GM18951 (cell line): ENCODE measurements at regions not wholly inside any gene's neighbourhood (a gene's known extent, or its start where the extent isn't known, plus 50 kb on each side); places are given as distances from the start of the nearest gene placed in this dataset.

Experiments
- POLR2A ChIP-seq: IDR thresholded peaks from 4 replicates; pipeline ENCODE4 v1.6.1; 2011; ENCODE audit warnings: mild to moderate bottlenecking; ENCODE audit not compliant: insufficient read length, insufficient read depth; ENCODE audit errors: extremely low read depth
- in situ Hi-C: fragments of 300-500 bp; cut with MboI; formaldehyde crosslinking; loops from one replicate; pipeline ENCODE4 v1.12.0; 2022; ENCODE audit warnings: low sequenced_read_pairs, mixed read lengths, inconsistent platforms; ENCODE audit not compliant: unreplicated experiment

- in situ Hi-C loops, result no loop called here
- no peak for TF ChIP-seq POLR2A
Measured at GRCh38 chr5:62143268-62144229, 162.5 kb upstream of the KIF2A start.

- no peak for TF ChIP-seq POLR2A
- in situ Hi-C loops, result no loop called here
Measured at GRCh38 chr5:62144401-62145022, 161.5 kb upstream of the KIF2A start.

- in situ Hi-C loops, result no loop called here
Measured at GRCh38 chr5:62149879-62150278, 156.1 kb upstream of the KIF2A start.

GRCh38 chr5:62152394-62153087 lies 153.5 kb upstream of the KIF2A start:
- in situ Hi-C loops, result no loop called here

More at GRCh38 chr5:62149879-62150278, 156.1 kb upstream of the KIF2A start:
- TF ChIP-seq POLR2A, result no peak

GRCh38 chr5:62154758-62155157 lies 151.2 kb upstream of the KIF2A start:
- TF ChIP-seq POLR2A, result no peak
- in situ Hi-C loops, result no loop called here

More at GRCh38 chr5:62152394-62153087, 153.5 kb upstream of the KIF2A start:
- TF ChIP-seq POLR2A, result no peak

GRCh38 chr5:62155988-62156387 lies 150.0 kb upstream of the KIF2A start:
- in situ Hi-C loops, result no loop called here
- TF ChIP-seq POLR2A, result no peak

- no peak for TF ChIP-seq POLR2A
- in situ Hi-C loops, result no loop called here
Measured at GRCh38 chr5:62167561-62168057, 138.4 kb upstream of the KIF2A start.

GRCh38 chr5:62168506-62169281 lies 137.3 kb upstream of the KIF2A start:
- in situ Hi-C loops, result no loop called here
- TF ChIP-seq POLR2A, result no peak

- in situ Hi-C loops, result no loop called here
- no peak for TF ChIP-seq POLR2A
Measured at GRCh38 chr5:62178258-62178657, 127.7 kb upstream of the KIF2A start.

DNA sequence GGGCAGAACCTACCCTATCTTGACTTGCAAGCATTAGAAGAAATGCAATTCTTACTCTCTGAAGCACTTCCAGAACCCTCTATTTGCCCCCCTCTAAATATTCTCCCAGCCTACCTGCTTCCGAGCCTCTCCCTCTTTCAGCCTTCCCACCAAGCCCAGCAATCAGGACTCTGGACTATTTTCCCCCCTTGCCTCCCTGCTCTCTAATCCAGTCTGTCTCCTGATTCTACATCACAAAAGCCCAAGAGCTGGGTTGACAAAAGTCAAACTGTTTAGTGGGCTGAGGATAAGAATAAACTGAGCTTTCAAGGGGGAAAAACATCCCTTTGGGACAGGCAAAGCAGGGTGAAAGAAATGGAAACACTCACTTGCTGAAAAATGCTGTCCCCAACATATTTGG lies 123.2 kb upstream of the KIF2A start:
- TF ChIP-seq POLR2A, result no peak
- in situ Hi-C loops, result no loop called here

DNA sequence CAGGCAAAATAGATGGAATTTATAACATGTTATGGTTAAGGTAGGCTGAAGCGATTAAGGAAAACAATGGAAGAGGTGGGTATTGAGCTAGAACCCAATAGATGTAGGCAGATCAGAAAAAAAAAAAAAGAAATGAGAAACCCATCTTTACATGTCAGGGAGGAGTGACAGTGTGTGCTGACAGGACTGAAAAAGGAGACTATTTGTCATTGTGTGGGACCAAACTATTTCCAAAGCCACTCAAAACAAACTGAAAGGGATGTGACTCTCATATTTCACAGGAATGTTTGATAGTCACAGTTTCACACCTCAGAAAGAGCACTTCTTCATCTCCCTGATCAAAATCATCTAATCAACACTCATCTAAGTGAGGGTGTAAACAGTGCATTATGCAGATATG lies 122.3 kb upstream of the KIF2A start:
- in situ Hi-C loops, result no loop called here
- no peak for TF ChIP-seq POLR2A

DNA sequence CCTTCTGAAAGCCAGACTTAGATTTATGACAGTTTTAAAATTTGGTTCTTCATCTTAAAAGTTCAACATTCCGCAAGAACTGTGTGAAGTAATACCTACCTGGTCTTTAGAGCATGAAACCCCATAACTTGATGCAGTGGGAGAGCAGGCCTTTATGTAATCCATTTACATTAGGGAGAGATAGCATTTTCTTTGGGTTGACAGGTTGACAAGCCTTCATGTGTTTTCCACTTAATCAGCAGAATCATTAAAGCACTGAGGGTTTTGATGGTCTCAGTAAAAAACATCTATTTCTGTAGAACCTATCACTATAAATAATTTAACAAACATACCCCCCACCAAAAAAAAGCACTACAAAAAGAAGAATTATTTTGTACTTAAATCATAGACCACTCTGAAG lies 121.6 kb upstream of the KIF2A start:
- in situ Hi-C loops, result no loop called here
- TF ChIP-seq POLR2A, result no peak

DNA sequence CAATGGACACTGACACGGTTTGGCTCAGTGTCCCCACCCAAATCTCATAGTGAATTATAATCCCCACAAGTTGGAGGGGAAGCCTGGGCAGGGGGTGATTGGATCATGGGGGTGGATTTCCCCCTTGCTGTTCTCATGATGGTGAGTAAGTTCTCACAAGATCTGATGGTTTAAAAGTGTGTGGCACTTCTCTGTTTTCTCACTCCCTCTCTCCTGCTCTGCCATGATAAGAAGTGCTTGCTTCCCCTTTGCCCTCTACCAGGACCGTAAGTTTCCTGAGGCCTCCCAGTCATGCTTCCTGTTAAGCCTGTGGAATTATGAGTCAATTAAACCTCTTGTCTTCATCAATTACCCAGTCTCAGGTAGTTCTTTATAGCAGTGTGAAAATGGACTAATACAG lies 115.8 kb upstream of the KIF2A start:
- in situ Hi-C loops, result no loop called here
- TF ChIP-seq POLR2A, result no peak

DNA sequence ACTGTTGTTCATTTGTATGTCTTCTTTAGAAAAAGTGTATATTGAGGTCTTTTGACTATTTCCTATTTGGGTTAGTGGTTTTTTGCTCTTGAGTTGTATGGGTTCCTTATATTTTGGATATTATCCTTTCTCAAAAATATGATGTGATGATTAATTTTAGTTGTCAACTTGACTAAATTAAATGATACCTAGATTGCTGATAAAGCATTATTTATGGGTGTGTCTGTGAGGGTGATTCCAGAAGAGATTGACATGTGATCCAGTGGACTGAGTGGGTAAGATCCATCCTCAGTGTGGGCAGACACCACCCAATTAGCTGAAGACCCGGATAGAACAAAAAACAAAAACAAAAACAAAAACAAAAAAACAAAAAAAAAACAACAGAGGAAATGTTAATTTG lies 115.1 kb upstream of the KIF2A start:
- in situ Hi-C loops, result no loop called here
- no peak for TF ChIP-seq POLR2A
